Stimulated activated CD8-positive, alpha-beta memory T cell treated with anti-CD3 and anti-CD28 coated beads, Interleukin-15, amount 100 ng/mL, for 4 hours (primary cell): ENCODE measurements at regions not wholly inside any gene's neighbourhood (a gene's known extent, or its start where the extent isn't known, plus 50 kb on each side); places are given as distances from the start of the nearest gene placed in this dataset.

Experiments
- DNase-seq, 2 donors: peaks; one replicate each; pipeline ENCODE4 v3.0.0-alpha.2; 2020; ENCODE audit warnings: low read depth in 2 of 2

GRCh38 chr6:138577151-138577915 lies 78.0 kb upstream of the NHSL1 start:
- DNase-seq = no peak

DNA sequence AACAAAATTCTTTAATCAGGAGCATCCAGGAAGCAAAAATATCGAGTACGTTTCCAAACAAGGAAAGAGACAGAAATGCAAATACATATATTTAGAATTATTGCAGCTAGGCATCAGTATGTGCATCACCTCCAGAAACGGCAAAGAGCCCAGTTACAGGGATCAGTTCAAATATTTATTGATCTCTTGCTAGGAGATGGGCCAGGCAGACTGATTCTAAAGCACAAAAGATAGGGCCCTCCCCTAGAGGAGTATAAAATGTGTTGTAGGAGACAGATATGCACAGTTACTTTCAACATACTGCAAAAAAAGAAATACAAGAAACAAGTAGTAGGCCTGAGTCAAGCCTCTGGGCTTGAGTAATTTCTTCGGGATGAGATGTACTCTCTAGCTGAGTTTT lies 80.7 kb upstream of the NHSL1 start:
- DNase-seq = no peak

DNA sequence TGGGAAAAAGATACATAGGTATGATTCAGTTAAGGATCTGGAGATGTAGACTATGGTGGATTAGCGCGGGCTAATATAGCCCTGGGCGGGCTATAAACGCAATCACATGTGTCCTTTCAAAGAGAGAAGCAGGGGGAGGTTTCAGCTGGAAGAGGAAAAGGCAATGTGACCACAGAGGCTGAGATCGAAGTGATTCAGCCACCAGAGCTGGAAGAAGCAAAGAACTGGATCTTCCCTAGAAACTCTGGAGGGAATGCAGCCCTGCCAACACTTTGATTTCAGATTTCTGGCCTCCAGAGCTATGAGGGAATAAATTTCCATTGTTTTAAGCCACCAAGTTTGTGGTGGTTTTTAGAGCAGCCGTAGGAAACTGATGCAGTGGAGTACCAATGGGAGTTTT lies 81.5 kb upstream of the NHSL1 start:
- no peak for DNase-seq

GRCh38 chr6:138582573-138582972 lies 83.3 kb upstream of the NHSL1 start:
- DNase-seq = no peak

- no peak for DNase-seq
These were observed 87.3 kb upstream of the NHSL1 start for GRCh38 chr6:138586638-138587037.

- DNase-seq = peak in 1 of 2 donors; percentile 18
These were observed 89.6 kb upstream of the NHSL1 start for GRCh38 chr6:138588805-138589434.

- DNase-seq = no peak
These were observed 91.8 kb upstream of the NHSL1 start for GRCh38 chr6:138590796-138591709.

- DNase-seq = no peak
These were observed 93.4 kb upstream of the NHSL1 start for GRCh38 chr6:138592749-138593123.

DNA sequence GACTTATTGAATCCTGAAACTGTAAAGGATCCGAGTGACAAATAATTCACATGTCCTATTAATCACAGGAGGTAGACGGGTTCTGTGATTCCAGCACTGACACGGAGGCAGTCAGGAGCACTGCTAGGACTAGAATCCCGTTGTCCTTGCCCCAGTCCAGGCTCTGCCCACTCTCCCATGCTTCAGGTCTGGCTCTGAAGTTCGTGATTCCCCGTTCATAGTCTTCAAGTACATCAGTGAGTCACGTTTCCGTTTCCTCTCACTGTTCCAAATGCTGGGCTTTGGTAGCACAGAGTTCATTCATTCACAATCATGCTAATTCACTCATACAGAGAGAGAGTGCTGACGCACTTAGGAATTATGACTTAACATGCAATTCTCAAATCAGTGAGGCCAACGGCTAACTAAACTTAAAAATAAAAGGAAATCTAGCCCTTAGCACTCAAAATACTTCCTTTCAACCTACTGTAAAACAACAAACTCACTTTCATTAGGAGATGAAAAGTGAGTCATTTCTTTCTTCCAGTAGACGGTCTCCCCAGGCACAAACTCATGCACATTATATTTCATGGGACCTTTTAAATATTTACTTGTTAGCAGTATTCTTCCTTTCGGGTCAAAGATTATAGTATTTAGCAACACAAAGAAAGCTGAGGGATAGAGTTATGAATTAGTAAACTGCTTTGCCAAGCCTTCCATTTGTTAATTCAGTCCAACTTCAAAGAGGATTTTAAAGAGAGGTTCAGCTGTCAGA lies 94.0 kb upstream of the NHSL1 start:
- no peak for DNase-seq

DNA sequence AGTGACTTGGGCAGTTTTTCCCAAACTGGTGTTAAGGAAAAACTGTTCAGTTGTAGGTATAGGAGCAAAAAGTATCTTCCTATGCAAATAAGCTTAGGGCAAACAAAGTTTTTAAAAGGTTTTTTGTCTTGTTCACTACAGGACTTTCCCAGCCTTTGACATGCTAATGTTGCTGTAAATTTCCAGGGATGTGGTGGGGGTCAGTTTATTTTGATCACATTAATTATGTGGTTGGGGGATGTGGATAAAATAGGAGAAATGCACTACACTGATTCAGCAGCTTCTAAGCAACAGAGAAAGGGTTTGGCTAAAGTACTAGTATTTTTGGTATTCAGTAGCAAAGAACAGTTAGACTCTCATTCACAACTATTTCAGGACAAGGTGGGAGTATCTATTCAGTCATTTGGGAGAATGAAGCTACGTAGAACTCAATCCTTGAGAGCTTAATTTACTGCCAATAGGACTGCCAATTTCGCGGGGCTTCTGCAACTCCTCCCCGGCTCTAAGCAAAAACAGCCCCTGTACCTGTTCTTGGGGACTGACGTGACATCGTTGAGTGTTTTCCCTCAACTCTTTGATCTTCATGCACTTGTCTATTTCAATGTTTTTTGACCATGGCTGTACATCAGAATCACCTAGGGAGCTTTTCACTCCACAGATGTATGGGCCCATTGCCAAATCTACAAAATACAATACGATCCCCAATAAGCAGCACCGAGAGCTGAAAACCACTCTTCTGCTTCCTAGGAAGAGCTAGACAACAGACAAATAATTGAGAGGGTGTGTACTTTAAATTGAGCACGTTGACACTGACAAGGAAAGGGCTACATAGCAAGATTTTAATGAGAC lies 94.8 kb upstream of the NHSL1 start:
- DNase-seq = no peak

DNA sequence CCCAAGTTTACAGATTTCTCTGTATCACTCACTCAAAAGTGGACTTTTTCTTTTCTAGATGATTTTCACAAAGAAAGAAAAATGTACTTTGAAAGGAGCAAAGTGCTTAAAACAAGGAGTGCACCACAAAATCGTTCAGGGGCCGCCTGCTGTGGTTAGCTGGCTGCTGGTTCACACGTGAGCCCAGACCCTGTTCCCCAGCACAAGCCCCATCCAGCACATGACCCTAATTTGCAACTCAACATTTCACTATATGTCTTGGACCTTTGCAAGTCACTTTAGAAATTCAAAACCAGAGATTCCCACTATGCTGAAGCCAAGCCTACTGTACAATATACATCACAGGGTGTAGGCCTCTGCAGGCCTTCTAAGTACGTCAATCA lies 95.5 kb upstream of the NHSL1 start:
- no peak for DNase-seq

- no peak for DNase-seq
These were observed 96.8 kb upstream of the NHSL1 start for GRCh38 chr6:138596126-138596525.

- DNase-seq = no peak
These were observed 97.3 kb upstream of the NHSL1 start for GRCh38 chr6:138596591-138596990.

GRCh38 chr6:138597336-138597735 lies 98.0 kb upstream of the NHSL1 start:
- DNase-seq = no peak

GRCh38 chr6:138598562-138599173 lies 99.4 kb upstream of the NHSL1 start:
- DNase-seq = no peak

DNA sequence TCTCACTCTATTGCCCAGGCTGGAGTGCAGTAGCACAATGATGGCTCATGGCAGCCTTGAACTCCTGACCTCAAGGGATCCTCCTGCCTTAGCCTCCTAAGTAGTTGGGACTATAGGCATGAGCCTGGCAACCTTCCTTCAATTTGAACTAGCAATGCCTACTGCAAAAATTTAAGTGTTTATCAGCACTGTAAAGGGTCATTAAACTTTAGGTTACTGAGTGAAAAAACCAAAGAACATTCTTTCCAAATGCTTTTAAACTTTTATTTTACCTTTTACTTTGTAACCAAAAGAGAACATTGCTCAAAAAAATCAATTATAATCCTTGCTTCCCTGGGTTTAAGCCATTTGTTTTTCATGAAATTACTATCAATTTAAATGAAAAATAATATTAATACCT lies 101.0 kb upstream of the NHSL1 start:
- no peak for DNase-seq

DNA sequence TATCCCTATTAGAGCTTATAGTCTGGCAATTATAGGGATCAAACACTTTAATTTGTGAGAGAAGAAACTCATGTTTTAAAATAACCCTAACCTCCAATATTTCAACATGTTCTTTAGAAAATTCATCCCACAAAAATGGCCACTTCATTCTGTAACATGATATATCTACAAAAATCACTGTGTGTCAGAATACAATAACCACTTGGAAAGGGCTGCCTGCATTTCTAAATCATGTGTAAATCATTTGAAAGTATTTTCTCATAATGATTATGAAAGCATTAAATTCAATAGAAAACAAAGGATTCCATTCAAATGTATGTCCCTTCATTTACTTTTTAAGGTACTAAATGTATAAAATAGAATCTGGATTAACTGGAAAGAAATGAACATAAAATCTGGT lies 101.4 kb upstream of the NHSL1 start:
- no peak for DNase-seq

GRCh38 chr6:138601128-138601527 lies 101.8 kb upstream of the NHSL1 start:
- DNase-seq = no peak

GRCh38 chr6:138605958-138606357 lies 106.7 kb upstream of the NHSL1 start:
- no peak for DNase-seq
